Mesothelial cell of epicardium (in vitro differentiated cells): ENCODE measurements at regions not wholly inside any gene's neighbourhood (a gene's known extent, or its start where the extent isn't known, plus 50 kb on each side); places are given as distances from the start of the nearest gene placed in this dataset.
A peak's percentile ranks its signal among the peaks of the same experiment; 100 is the strongest.

Experiments
- DNase-seq, 2 experiments: peaks; one replicate each; pipeline ENCODE4 v3.0.0; 2021; ENCODE audit warnings: low spot score in 2 of 2; ENCODE audit not compliant: unreplicated experiment in 2 of 2
- H3K27ac Mint-ChIP-seq: 2 replicates; pipeline ENCODE4 v1.8.0; 2021; ENCODE audit warnings: mixed read lengths
- H3K27me3 Mint-ChIP-seq: 2 replicates; pipeline ENCODE4 v1.8.0; 2021; ENCODE audit warnings: low read depth, mixed read lengths
- H3K36me3 Mint-ChIP-seq: 2 replicates; pipeline ENCODE4 v1.8.0; 2021; ENCODE audit warnings: mixed read lengths
- H3K4me1 Mint-ChIP-seq: 2 replicates; pipeline ENCODE4 v1.8.0; 2021; ENCODE audit warnings: mixed read lengths
- H3K4me3 Mint-ChIP-seq: 2 replicates; pipeline ENCODE4 v1.8.0; 2021; ENCODE audit warnings: mild to moderate bottlenecking, moderate library complexity, mixed read lengths
- H3K9me3 Mint-ChIP-seq: 2 replicates; pipeline ENCODE4 v1.8.0; 2021; ENCODE audit warnings: mixed read lengths
- CTCF ChIP-seq: fragments of 200-600 bp; sonication (generic); IDR thresholded peaks from one replicate; pipeline ENCODE4 v1.5.0; 2021; ENCODE audit warnings: antibody characterized with exemption; ENCODE audit not compliant: unreplicated experiment

DNA sequence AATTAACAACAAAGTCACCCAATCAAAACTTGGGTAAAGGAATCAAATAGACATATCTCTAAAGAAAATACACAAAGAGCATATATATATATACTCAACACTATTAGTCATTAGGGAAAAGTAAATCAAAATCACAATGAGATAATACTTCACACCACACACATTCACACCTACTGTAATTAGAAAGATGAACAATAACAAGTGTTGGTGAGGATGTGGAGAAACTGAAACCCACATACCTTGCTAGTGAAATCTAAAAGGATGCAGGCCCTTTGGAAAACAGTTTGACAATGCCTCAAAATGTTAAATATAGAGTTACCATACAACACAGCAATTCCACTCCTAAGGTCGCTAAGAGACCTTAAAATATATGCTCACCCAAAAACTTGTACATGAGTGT, 177.1 kb downstream of the ANKRD60 start:
- no peak for DNase-seq
- TF ChIP-seq CTCF, result no peak
- Mint-ChIP-seq H3K36me3 (no peaks in the 10 kb centered on the region), H3K4me3 (no peak overlapping the region), H3K9me3 (peaks cover 16% of the 10 kb centered on the region), H3K27me3 (peaks cover 11% of the 10 kb centered on the region), H3K4me1 (peaks cover 4% of the 10 kb centered on the region), H3K27ac (no peak overlapping the region)

- no peaks in the 10 kb centered on the region for H3K36me3 Mint-ChIP-seq
- H3K27ac Mint-ChIP-seq, result no peak overlapping the region
- H3K9me3 Mint-ChIP-seq, result peaks cover 16% of the 10 kb centered on the region
- no peak for TF ChIP-seq CTCF
- H3K4me1 Mint-ChIP-seq, result no peaks in the 10 kb centered on the region
- peak in 1 of 2 experiments; percentile 53 for DNase-seq
- H3K4me3 Mint-ChIP-seq, result no peak overlapping the region
- H3K27me3 Mint-ChIP-seq, result peaks cover 16% of the 10 kb centered on the region
Observed at GRCh38 chr20:58048096-58048702, 180.3 kb downstream of the ANKRD60 start.

DNA sequence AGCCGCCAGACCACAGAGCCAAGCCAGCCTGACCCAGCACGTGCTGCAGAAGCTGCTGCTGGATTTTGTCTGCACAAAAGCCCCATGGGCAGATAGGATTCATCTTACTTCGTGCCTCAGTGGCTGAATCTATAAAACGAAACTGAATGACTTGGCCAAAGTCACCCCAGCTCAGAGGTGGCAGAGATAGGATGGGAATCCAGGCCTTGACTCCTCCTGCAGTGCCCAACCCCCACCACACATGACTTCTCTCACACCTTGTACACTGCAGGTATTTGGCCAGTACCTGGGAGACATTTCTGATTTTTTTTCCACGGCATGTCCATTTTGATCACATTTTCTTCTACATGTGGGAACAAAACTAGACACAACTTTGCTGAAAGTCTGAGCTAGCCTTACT, 182.1 kb downstream of the ANKRD60 start:
- Mint-ChIP-seq H3K4me3 (no peak overlapping the region), H3K27ac (no peak overlapping the region), H3K36me3 (no peaks in the 10 kb centered on the region), H3K4me1 (no peaks in the 10 kb centered on the region), H3K9me3 (peaks cover 11% of the 10 kb centered on the region), H3K27me3 (peaks cover 29% of the 10 kb centered on the region)
- no peak for DNase-seq
- TF ChIP-seq CTCF, result no peak

GRCh38 chr20:58045579-58045978, 182.9 kb downstream of the ANKRD60 start:
- Mint-ChIP-seq H3K36me3 (no peaks in the 10 kb centered on the region), H3K4me3 (no peak overlapping the region), H3K27ac (no peak overlapping the region), H3K9me3 (peaks cover 6% of the 10 kb centered on the region), H3K4me1 (no peaks in the 10 kb centered on the region), H3K27me3 (peaks cover 36% of the 10 kb centered on the region)
- DNase-seq, result no peak
- TF ChIP-seq CTCF, result no peak

GRCh38 chr20:58044931-58045555, 183.4 kb downstream of the ANKRD60 start:
- Mint-ChIP-seq H3K4me1 (no peaks in the 10 kb centered on the region), H3K36me3 (no peaks in the 10 kb centered on the region), H3K27me3 (peaks cover 41% of the 10 kb centered on the region), H3K4me3 (no peak overlapping the region), H3K27ac (no peak overlapping the region), H3K9me3 (peaks cover under 1% of the 10 kb centered on the region)
- no peak for DNase-seq
- no peak for TF ChIP-seq CTCF
